Activated T-cell treated with anti-CD3 and anti-CD28 coated beads for 4 hours (primary cell): ENCODE measurements at regions not wholly inside any gene's neighbourhood (a gene's known extent, or its start where the extent isn't known, plus 50 kb on each side); places are given as distances from the start of the nearest gene placed in this dataset.
"Not testable (repeated sequence)": the region's sequence is repeated elsewhere in the genome, so short reads cannot be mapped to it uniquely, and the experiment has no call there.

Source experiments
- DNase-seq: peaks from one replicate; pipeline ENCODE4 v3.0.0-alpha.2; 2020

GRCh38 chr2:204370172-204370718 is 175.0 kb upstream of the PARD3B start:
- no peak for DNase-seq

GRCh38 chr2:204373942-204374341 is 171.3 kb upstream of the PARD3B start:
- DNase-seq: no peak

GRCh38 chr2:204380141-204380881 is 165.0 kb upstream of the PARD3B start:
- no peak for DNase-seq

- DNase-seq: no peak
These were observed 158.6 kb upstream of the PARD3B start for GRCh38 chr2:204386668-204387067.

- DNase-seq: no peak
These were observed 156.2 kb upstream of the PARD3B start for GRCh38 chr2:204389120-204389519.

GRCh38 chr2:204389856-204390255 is 155.4 kb upstream of the PARD3B start:
- DNase-seq: no peak

GRCh38 chr2:204395539-204395938 is 149.7 kb upstream of the PARD3B start:
- no peak for DNase-seq

- no peak for DNase-seq
These were observed 144.2 kb upstream of the PARD3B start for GRCh38 chr2:204401114-204401513.

GRCh38 chr2:204407204-204408014 is 137.9 kb upstream of the PARD3B start:
- DNase-seq: no peak

- not testable (repeated sequence) for DNase-seq
These were observed 132.5 kb upstream of the PARD3B start for GRCh38 chr2:204412782-204413181.

GRCh38 chr2:204415406-204416181 is 129.7 kb upstream of the PARD3B start:
- no peak for DNase-seq

GRCh38 chr2:204416236-204416635 is 129.0 kb upstream of the PARD3B start:
- DNase-seq: no peak

- no peak for DNase-seq
These were observed 119.5 kb upstream of the PARD3B start for GRCh38 chr2:204425821-204426220.

GRCh38 chr2:204428675-204429074 is 116.6 kb upstream of the PARD3B start:
- DNase-seq: no peak

GRCh38 chr2:204431529-204431928 is 113.7 kb upstream of the PARD3B start:
- no peak for DNase-seq

- no peak for DNase-seq
These were observed 113.1 kb upstream of the PARD3B start for GRCh38 chr2:204432196-204432595.

- DNase-seq: no peak
These were observed 110.4 kb upstream of the PARD3B start for GRCh38 chr2:204434660-204435462.

- no peak for DNase-seq
These were observed 109.0 kb upstream of the PARD3B start for GRCh38 chr2:204436230-204436629.

- no peak for DNase-seq
These were observed 107.9 kb upstream of the PARD3B start for GRCh38 chr2:204437408-204437807.

GRCh38 chr2:204437815-204438756 is 107.2 kb upstream of the PARD3B start:
- no peak for DNase-seq

GRCh38 chr2:204441316-204441715 is 104.0 kb upstream of the PARD3B start:
- DNase-seq: no peak
